HFFc6 (cell line): ENCODE measurements at regions not wholly inside any gene's neighbourhood (a gene's known extent, or its start where the extent isn't known, plus 50 kb on each side); places are given as distances from the start of the nearest gene placed in this dataset.

ENCODE experiments used
- DNase-seq: peaks from one replicate; pipeline ENCODE4 v3.0.0-alpha.2; 2018
- H3K27ac Mint-ChIP-seq: 2 replicates; pipeline ENCODE4 v1.8.0; 2020; ENCODE audit warnings: mild to moderate bottlenecking, mixed read lengths
- H3K27me3 Mint-ChIP-seq: 2 replicates; pipeline ENCODE4 v1.8.0; 2021; ENCODE audit warnings: mild to moderate bottlenecking, moderate library complexity, mixed read lengths; ENCODE audit not compliant: insufficient read depth
- H3K36me3 Mint-ChIP-seq: 2 replicates; pipeline ENCODE4 v1.8.0; 2021; ENCODE audit warnings: low read depth, mixed read lengths
- H3K4me1 Mint-ChIP-seq: 2 replicates; pipeline ENCODE4 v1.8.0; 2020; ENCODE audit warnings: low read depth, mixed read lengths
- H3K4me3 Mint-ChIP-seq: 2 replicates; pipeline ENCODE4 v1.8.0; 2020; ENCODE audit warnings: mild to moderate bottlenecking, moderate library complexity, mixed read lengths
- H3K9me3 Mint-ChIP-seq: 2 replicates; pipeline ENCODE4 v1.8.0; 2020; ENCODE audit warnings: mild to moderate bottlenecking, mixed read lengths
- CTCF ChIP-seq: fragments of 200-600 bp; sonication (generic); IDR thresholded peaks from 2 replicates; pipeline ENCODE4 v1.5.0; 2021; ENCODE audit warnings: antibody characterized with exemption, mild to moderate bottlenecking

DNA sequence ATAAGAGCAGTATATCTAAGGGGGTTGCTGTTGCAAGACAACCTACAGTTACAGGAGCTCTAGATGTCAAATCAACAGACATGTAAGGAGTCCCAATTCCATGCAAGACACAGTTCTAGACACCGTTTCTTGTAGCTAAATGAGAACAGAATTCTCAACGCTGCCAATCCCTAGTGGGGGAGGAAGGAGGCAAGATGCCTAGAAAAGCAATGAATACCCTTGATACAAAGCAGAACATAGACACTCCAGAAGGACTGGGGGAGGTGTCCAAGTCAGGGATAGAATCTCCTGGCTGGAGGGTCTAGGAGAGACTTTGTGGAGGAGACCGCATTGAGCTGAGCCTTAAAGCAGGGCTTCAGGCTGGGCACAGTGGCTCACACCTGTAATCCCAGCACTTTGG, 280.2 kb downstream of the BUD13 start:
- H3K9me3 Mint-ChIP-seq = peaks cover 12% of the 10 kb centered on the region
- TF ChIP-seq CTCF = no peak
- no peaks in the 10 kb centered on the region for H3K4me1 Mint-ChIP-seq
- no peak for DNase-seq
- no peak overlapping the region for H3K27ac Mint-ChIP-seq
- H3K4me3 Mint-ChIP-seq = no peak overlapping the region
- H3K27me3 Mint-ChIP-seq = peaks cover 13% of the 10 kb centered on the region
- no peaks in the 10 kb centered on the region for H3K36me3 Mint-ChIP-seq

GRCh38 chr11:116488836-116489389, 283.9 kb downstream of the BUD13 start:
- no peak overlapping the region for H3K4me3 Mint-ChIP-seq
- H3K9me3 Mint-ChIP-seq = peaks cover 8% of the 10 kb centered on the region; the same call in 1 of the 2 replicates
- DNase-seq = no peak
- no peak for TF ChIP-seq CTCF
- H3K27ac Mint-ChIP-seq = no peak overlapping the region
- no peaks in the 10 kb centered on the region for H3K36me3 Mint-ChIP-seq
- no peaks in the 10 kb centered on the region for H3K4me1 Mint-ChIP-seq
- H3K27me3 Mint-ChIP-seq = peaks cover 10% of the 10 kb centered on the region

GRCh38 chr11:116485425-116485824, 287.4 kb downstream of the BUD13 start:
- Mint-ChIP-seq H3K9me3 (peaks cover 8% of the 10 kb centered on the region; the same call in 1 of the 2 replicates), H3K4me1 (no peaks in the 10 kb centered on the region), H3K27ac (no peak overlapping the region), H3K4me3 (no peak overlapping the region), H3K27me3 (peaks cover 10% of the 10 kb centered on the region), H3K36me3 (no peaks in the 10 kb centered on the region)
- TF ChIP-seq CTCF = no peak
- no peak for DNase-seq

GRCh38 chr11:116482716-116483115, 290.1 kb downstream of the BUD13 start:
- H3K4me3 Mint-ChIP-seq = no peak overlapping the region
- H3K4me1 Mint-ChIP-seq = no peaks in the 10 kb centered on the region
- TF ChIP-seq CTCF = no peak
- peaks cover 4% of the 10 kb centered on the region; the same call in 1 of the 2 replicates for H3K9me3 Mint-ChIP-seq
- no peak overlapping the region for H3K27ac Mint-ChIP-seq
- no peaks in the 10 kb centered on the region for H3K36me3 Mint-ChIP-seq
- no peak for DNase-seq
- H3K27me3 Mint-ChIP-seq = no peaks in the 10 kb centered on the region; the same call in 1 of the 2 replicates

DNA sequence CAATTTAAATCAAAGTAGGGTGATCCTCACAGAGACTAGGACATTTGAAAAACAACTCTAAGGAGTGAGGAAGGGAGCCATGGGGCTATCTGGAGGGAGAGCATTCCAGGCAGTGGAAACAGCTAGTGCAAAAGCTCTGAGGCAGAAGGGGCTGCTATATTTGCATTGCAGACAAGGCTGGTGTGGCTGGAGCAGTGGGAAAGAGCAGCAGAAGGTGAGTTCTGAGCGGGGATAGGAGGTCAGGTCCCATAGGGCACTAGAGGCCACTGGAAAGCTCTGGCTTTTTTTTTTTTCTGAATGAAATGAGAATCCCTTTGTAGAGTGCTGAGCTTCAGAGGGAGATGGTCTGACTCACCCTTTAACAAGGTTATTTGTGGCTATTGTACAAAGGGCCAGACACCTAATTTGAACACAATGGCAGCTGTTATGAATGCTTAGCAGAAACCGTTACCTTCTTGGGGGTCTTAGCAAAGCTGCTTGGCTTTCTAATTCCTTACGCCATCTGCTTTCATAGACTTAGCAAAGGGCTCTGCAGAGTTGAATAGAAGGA, 291.6 kb downstream of the BUD13 start:
- Mint-ChIP-seq H3K27ac (no peak overlapping the region), H3K9me3 (0 out of 2 replicates have a peak, but pooled peaks cover 3% of the 10 kb centered on the region), H3K4me1 (no peaks in the 10 kb centered on the region), H3K27me3 (no peaks in the 10 kb centered on the region), H3K4me3 (no peak overlapping the region), H3K36me3 (no peaks in the 10 kb centered on the region)
- DNase-seq = no peak
- TF ChIP-seq CTCF = no peak
